Hepatocyte (in vitro differentiated cells): ENCODE measurements at regions not wholly inside any gene's neighbourhood (a gene's known extent, or its start where the extent isn't known, plus 50 kb on each side); places are given as distances from the start of the nearest gene placed in this dataset.

Source experiments
- DNase-seq: peaks from one replicate; pipeline ENCODE4 v3.0.0-alpha.2; 2016; ENCODE audit warnings: low spot score
- H2AFZ ChIP-seq: fragments of 200-600 bp; sonication (generic); 2 replicates; pipeline ENCODE4 v1.6.0; 2016; ENCODE audit warnings: antibody characterized with exemption, mild to moderate bottlenecking
- H3K27ac ChIP-seq: fragments of 200-600 bp; sonication (generic); 2 replicates; pipeline ENCODE4 v1.5.1; 2016; ENCODE audit warnings: mild to moderate bottlenecking
- H3K27me3 ChIP-seq: fragments of 200-600 bp; sonication (generic); 2 replicates; pipeline ENCODE4 v1.6.1; 2016
- H3K36me3 ChIP-seq: fragments of 200-600 bp; sonication (generic); replicated peaks from 2 replicates; pipeline ENCODE4 v1.5.1; 2016; ENCODE audit warnings: low read depth; ENCODE audit not compliant: insufficient read depth
- H3K4me1 ChIP-seq: fragments of 200-600 bp; sonication (generic); 2 replicates; pipeline ENCODE4 v1.5.1; 2016; ENCODE audit warnings: mild to moderate bottlenecking, moderate library complexity; ENCODE audit not compliant: insufficient read depth
- H3K4me2 ChIP-seq: fragments of 200-600 bp; sonication (generic); 2 replicates; pipeline ENCODE4 v1.6.0; 2016
- H3K4me3 ChIP-seq: fragments of 200-600 bp; sonication (generic); 2 replicates; pipeline ENCODE4 v1.5.1; 2016; ENCODE audit warnings: mild to moderate bottlenecking
- H3K79me2 ChIP-seq: fragments of 200-600 bp; sonication (generic); 2 replicates; pipeline ENCODE4 v1.6.0; 2017; ENCODE audit warnings: mild to moderate bottlenecking
- H3K9me2 ChIP-seq: fragments of 200-600 bp; sonication (generic); replicated peaks from 2 replicates; pipeline ENCODE4 v1.6.0; 2017; ENCODE audit warnings: mild to moderate bottlenecking; ENCODE audit not compliant: insufficient read depth
- H3K9me3 ChIP-seq: fragments of 200-600 bp; sonication (generic); 2 replicates; pipeline ENCODE4 v1.5.1; 2016; ENCODE audit warnings: low read depth, mild to moderate bottlenecking
- H4K20me1 ChIP-seq: fragments of 200-600 bp; sonication (generic); 2 replicates; pipeline ENCODE4 v1.6.0; 2016; ENCODE audit warnings: mild to moderate bottlenecking; ENCODE audit not compliant: insufficient read depth, poor library complexity, severe bottlenecking
- CTCF ChIP-seq: fragments of 200-600 bp; sonication (generic); IDR thresholded peaks from 2 replicates; pipeline ENCODE4 v1.5.1; 2016; ENCODE audit warnings: antibody characterized with exemption, mild to moderate bottlenecking; ENCODE audit not compliant: poor library complexity
- EZH2 ChIP-seq: fragments of 200-600 bp; sonication (generic); IDR thresholded peaks from 2 replicates; pipeline ENCODE4 v1.6.1; 2016; ENCODE audit warnings: antibody characterized with exemption, mild to moderate bottlenecking, borderline replicate concordance
- EZH2phosphoT487 ChIP-seq: fragments of 200-600 bp; sonication (generic); IDR thresholded peaks from one replicate; pipeline ENCODE4 v1.6.1; 2018; ENCODE audit warnings: antibody characterized with exemption, mild to moderate bottlenecking, low read depth, moderate library complexity; ENCODE audit not compliant: unreplicated experiment, severe bottlenecking
- WGBS: methylation state at CpG from one replicate; pipeline ENCODE4 v1.1.6; 2016; ENCODE audit warnings: low lambda C conversion rate; ENCODE audit errors: missing lambda C conversion rate; 5-methylcytosine and 5-hydroxymethylcytosine counted together

- Histone ChIP-seq H3K27me3 (no peaks in the 10 kb centered on the region), H3K9me3 (no peaks in the 10 kb centered on the region), H3K79me2 (no peaks in the 10 kb centered on the region), H3K4me1 (no peaks in the 10 kb centered on the region), H3K27ac (no peak overlapping the region), H3K36me3 (no peaks in the 10 kb centered on the region), H4K20me1 (no peaks in the 10 kb centered on the region), H3K9me2 (no peaks in the 10 kb centered on the region), H2AFZ (no peak overlapping the region), H3K4me2 (no peak overlapping the region), H3K4me3 (no peak overlapping the region)
- no peak for DNase-seq
- 55% methylated on average over 1 of the region's 1 CpG for WGBS
- TF ChIP-seq EZH2phosphoT487 = no peak
- no peak for TF ChIP-seq EZH2
- TF ChIP-seq CTCF = no peak
These were observed 297.0 kb upstream of the SLC24A2 start for GRCh38 chr9:20085842-20086241.

- H3K27ac ChIP-seq = no peak overlapping the region
- H3K27me3 ChIP-seq = no peaks in the 10 kb centered on the region
- 85% methylated on average over 2 of the region's 2 CpGs for WGBS
- no peak overlapping the region for H3K4me3 ChIP-seq
- H3K4me2 ChIP-seq = no peak overlapping the region
- H3K36me3 ChIP-seq = no peaks in the 10 kb centered on the region
- H3K79me2 ChIP-seq = no peaks in the 10 kb centered on the region
- no peaks in the 10 kb centered on the region for H4K20me1 ChIP-seq
- no peak for TF ChIP-seq CTCF
- TF ChIP-seq EZH2 = no peak
- TF ChIP-seq EZH2phosphoT487 = no peak
- H3K9me2 ChIP-seq = no peaks in the 10 kb centered on the region
- DNase-seq = no peak
- H3K9me3 ChIP-seq = no peaks in the 10 kb centered on the region
- no peak overlapping the region for H2AFZ ChIP-seq
- H3K4me1 ChIP-seq = no peaks in the 10 kb centered on the region
These were observed 295.3 kb upstream of the SLC24A2 start for GRCh38 chr9:20084125-20084524.

GRCh38 chr9:20083390-20083789, 294.6 kb upstream of the SLC24A2 start:
- Histone ChIP-seq H3K4me2 (no peak overlapping the region), H3K27ac (no peak overlapping the region), H3K36me3 (no peaks in the 10 kb centered on the region), H3K79me2 (no peaks in the 10 kb centered on the region), H3K4me1 (no peaks in the 10 kb centered on the region), H3K9me3 (no peaks in the 10 kb centered on the region), H4K20me1 (no peaks in the 10 kb centered on the region), H3K4me3 (no peak overlapping the region), H3K9me2 (no peaks in the 10 kb centered on the region), H3K27me3 (no peaks in the 10 kb centered on the region), H2AFZ (no peak overlapping the region)
- TF ChIP-seq EZH2phosphoT487 (no peak), CTCF (no peak), EZH2 (no peak)
- 82% methylated on average over 4 of the region's 4 CpGs for WGBS
- DNase-seq = no peak

- no peaks in the 10 kb centered on the region for H3K36me3 ChIP-seq
- no peaks in the 10 kb centered on the region for H3K9me2 ChIP-seq
- H4K20me1 ChIP-seq = no peaks in the 10 kb centered on the region
- H3K4me3 ChIP-seq = no peak overlapping the region
- 74% methylated on average over 1 of the region's 1 CpG for WGBS
- no peak overlapping the region for H2AFZ ChIP-seq
- no peak for TF ChIP-seq EZH2phosphoT487
- no peak for TF ChIP-seq EZH2
- no peak for TF ChIP-seq CTCF
- H3K4me1 ChIP-seq = no peaks in the 10 kb centered on the region
- no peak overlapping the region for H3K27ac ChIP-seq
- no peak for DNase-seq
- H3K4me2 ChIP-seq = no peak overlapping the region
- no peaks in the 10 kb centered on the region for H3K79me2 ChIP-seq
- no peaks in the 10 kb centered on the region for H3K27me3 ChIP-seq
- no peaks in the 10 kb centered on the region for H3K9me3 ChIP-seq
These were observed 294.0 kb upstream of the SLC24A2 start for GRCh38 chr9:20082831-20083230.
